Ectodermal cell (in vitro differentiated cells): ENCODE measurements at regions not wholly inside any gene's neighbourhood (a gene's known extent, or its start where the extent isn't known, plus 50 kb on each side); places are given as distances from the start of the nearest gene placed in this dataset.

ENCODE experiments used
- H3K27ac ChIP-seq: 2 replicates; pipeline ENCODE4 v1.7.0; 2013; ENCODE audit warnings: mild to moderate bottlenecking, low read depth, low read length; ENCODE audit not compliant: insufficient read depth, poor library complexity, severe bottlenecking
- H3K27me3 ChIP-seq: 2 replicates; pipeline ENCODE4 v1.7.0; 2013; ENCODE audit warnings: mild to moderate bottlenecking, low read length; ENCODE audit not compliant: insufficient read depth, control insufficient read depth, poor library complexity, severe bottlenecking
- H3K36me3 ChIP-seq: one replicate; pipeline ENCODE4 v1.7.0; 2013; ENCODE audit warnings: low read length; ENCODE audit not compliant: control insufficient read depth, insufficient read depth
- H3K4me1 ChIP-seq: one replicate; pipeline ENCODE4 v1.7.0; 2013; ENCODE audit warnings: low read length; ENCODE audit not compliant: control insufficient read depth, insufficient read depth
- H3K4me3 ChIP-seq: 2 replicates; pipeline ENCODE4 v1.7.0; 2013; ENCODE audit warnings: low read depth, low read length, control low read depth; ENCODE audit not compliant: insufficient read depth
- H3K9me3 ChIP-seq: 2 replicates; pipeline ENCODE4 v1.7.0; 2013; ENCODE audit warnings: mild to moderate bottlenecking, low read length, moderate library complexity; ENCODE audit not compliant: control insufficient read depth
- WGBS, 2 experiments: methylation state at CpG; one replicate each; pipeline ENCODE4 v1.1.7; 2013; ENCODE audit warnings: missing lambda C conversion rate in 2 of 2; 5-methylcytosine and 5-hydroxymethylcytosine counted together

DNA sequence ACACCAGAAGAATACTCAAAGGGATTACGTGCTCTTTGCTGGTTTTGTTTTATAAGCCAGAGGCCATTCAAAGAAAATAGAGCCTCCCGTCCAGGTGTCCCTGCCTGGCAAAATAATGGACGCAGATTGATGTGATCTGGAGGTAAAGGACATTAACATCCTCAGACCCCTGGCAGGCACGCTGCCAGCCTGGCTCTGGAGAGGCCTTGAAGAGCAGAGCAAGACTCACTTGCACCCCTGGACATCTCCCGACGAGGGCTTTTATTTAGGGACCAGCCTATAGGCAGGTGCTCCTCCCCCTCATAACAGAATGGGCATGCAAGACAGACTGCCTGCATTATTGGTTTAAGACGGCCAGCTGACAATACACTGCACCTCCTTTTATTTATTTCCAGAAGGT, 291.3 kb downstream of the BCL11A start:
- Histone ChIP-seq H3K4me3 (no peak overlapping the region), H3K36me3 (no peaks in the 10 kb centered on the region), H3K9me3 (no peaks in the 10 kb centered on the region), H3K27me3 (no peaks in the 10 kb centered on the region), H3K4me1 (no peaks in the 10 kb centered on the region), H3K27ac (no peak overlapping the region)
- WGBS, 2 experiments: 81 to 83% methylated on average over 7 of the region's 7 CpGs

DNA sequence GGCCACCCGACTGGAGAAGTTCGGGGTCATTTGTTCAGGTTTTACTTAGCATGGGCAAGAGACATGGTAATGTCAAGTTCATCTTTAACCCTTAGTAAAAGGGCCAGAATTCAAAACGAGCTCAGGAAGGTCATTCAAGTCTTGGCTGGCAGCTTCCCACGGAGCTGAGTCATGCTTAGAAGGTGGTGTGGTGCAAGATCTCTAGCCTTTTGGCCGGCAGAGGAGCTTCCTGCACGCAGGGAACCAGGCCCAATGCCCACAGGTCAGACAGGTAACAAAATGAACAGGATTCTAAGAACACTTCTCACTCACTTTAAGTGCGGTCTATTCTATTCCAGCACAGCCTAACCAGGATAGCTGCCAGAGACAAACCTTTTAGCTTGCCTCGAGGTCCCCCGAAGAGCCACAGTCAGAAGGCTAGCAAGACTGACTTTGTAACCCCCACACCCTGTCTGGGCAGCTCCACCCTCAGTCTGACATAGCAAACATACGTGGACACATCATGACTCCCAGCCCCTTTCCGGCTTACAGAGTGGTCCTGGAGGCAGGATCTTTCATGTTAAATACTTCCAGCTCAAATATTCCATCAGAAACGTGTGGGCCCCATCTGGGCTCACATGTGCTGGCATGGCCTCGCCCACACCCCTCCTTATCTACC, 292.7 kb downstream of the BCL11A start:
- no peaks in the 10 kb centered on the region for H3K9me3 ChIP-seq
- no peak overlapping the region for H3K4me3 ChIP-seq
- H3K27me3 ChIP-seq: no peaks in the 10 kb centered on the region
- no peaks in the 10 kb centered on the region for H3K4me1 ChIP-seq
- 84 to 87% methylated on average over 13 of the region's 13 CpGs for WGBS, 2 experiments
- no peaks in the 10 kb centered on the region for H3K36me3 ChIP-seq
- H3K27ac ChIP-seq: no peak overlapping the region

DNA sequence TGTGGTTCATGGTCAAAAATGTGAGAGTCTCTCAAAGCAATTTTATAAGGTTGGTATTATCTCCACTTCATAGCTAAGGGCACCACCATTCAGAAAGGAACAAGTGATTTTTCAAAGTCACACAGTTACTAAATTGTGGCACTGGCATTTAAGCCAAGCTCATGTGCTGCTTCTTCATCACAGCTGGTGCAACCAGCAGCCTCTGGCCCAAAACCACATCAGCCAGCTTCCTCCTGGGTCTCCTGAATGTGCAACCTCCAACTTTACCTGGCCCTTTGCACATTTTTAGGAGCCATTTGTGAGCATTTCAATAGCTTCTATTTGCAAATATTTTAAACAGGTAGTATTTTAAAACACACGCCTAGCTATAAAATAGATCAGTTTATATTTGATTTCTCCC, 293.7 kb downstream of the BCL11A start:
- no peaks in the 10 kb centered on the region for H3K9me3 ChIP-seq
- WGBS, 2 experiments: 100% methylated on average over 1 of the region's 1 CpG; no CpG with 5 or more reads in 1 of the 2 experiments
- no peaks in the 10 kb centered on the region for H3K36me3 ChIP-seq
- H3K4me1 ChIP-seq: no peaks in the 10 kb centered on the region
- H3K27ac ChIP-seq: no peak overlapping the region
- H3K27me3 ChIP-seq: no peaks in the 10 kb centered on the region
- no peak overlapping the region for H3K4me3 ChIP-seq

- no peaks in the 10 kb centered on the region for H3K9me3 ChIP-seq
- H3K27ac ChIP-seq: no peak overlapping the region
- H3K4me1 ChIP-seq: no peaks in the 10 kb centered on the region
- H3K36me3 ChIP-seq: no peaks in the 10 kb centered on the region
- no peaks in the 10 kb centered on the region for H3K27me3 ChIP-seq
- H3K4me3 ChIP-seq: no peak overlapping the region
- 89 to 92% methylated on average over 6 of the region's 6 CpGs for WGBS, 2 experiments
Measured at GRCh38 chr2:60252581-60253150, 300.8 kb downstream of the BCL11A start.

DNA sequence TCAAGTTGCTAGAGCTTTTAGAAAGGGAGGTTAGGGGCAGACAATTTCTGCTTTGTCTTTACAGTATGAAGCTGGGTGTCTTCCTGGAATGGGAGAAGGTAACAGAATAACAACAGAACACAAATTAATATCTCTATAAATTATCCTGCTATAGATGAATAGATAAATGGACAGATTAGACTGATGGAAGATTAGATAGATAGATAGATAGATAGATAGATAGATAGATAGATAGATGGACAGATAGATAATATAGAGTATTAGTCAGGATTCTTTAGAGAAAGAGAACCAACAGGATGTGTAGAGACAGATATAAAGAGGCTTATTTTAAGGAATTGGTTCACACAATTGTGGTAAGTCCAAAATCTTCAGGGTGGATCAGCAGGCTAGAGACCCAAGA, 302.2 kb downstream of the BCL11A start:
- Histone ChIP-seq H3K27ac (no peak overlapping the region), H3K4me1 (no peaks in the 10 kb centered on the region), H3K27me3 (no peaks in the 10 kb centered on the region), H3K4me3 (no peak overlapping the region), H3K36me3 (no peaks in the 10 kb centered on the region), H3K9me3 (no peaks in the 10 kb centered on the region)

GRCh38 chr2:60249879-60250278, 303.6 kb downstream of the BCL11A start:
- Histone ChIP-seq H3K9me3 (no peaks in the 10 kb centered on the region), H3K27me3 (no peaks in the 10 kb centered on the region), H3K27ac (no peak overlapping the region), H3K4me1 (no peaks in the 10 kb centered on the region), H3K4me3 (no peak overlapping the region), H3K36me3 (no peaks in the 10 kb centered on the region)
- whole genome bisulfite sequencing, 2 experiments: 85 to 89% methylated on average over 4 of the region's 5 CpGs

GRCh38 chr2:60247471-60247870, 306.0 kb downstream of the BCL11A start:
- no peak overlapping the region for H3K4me3 ChIP-seq
- no peaks in the 10 kb centered on the region for H3K27me3 ChIP-seq
- WGBS, 2 experiments: 23 to 27% methylated on average over 8 to 9 of the region's 9 CpGs
- H3K9me3 ChIP-seq: no peaks in the 10 kb centered on the region
- no peaks in the 10 kb centered on the region for H3K36me3 ChIP-seq
- no peaks in the 10 kb centered on the region for H3K4me1 ChIP-seq
- H3K27ac ChIP-seq: no peak overlapping the region

DNA sequence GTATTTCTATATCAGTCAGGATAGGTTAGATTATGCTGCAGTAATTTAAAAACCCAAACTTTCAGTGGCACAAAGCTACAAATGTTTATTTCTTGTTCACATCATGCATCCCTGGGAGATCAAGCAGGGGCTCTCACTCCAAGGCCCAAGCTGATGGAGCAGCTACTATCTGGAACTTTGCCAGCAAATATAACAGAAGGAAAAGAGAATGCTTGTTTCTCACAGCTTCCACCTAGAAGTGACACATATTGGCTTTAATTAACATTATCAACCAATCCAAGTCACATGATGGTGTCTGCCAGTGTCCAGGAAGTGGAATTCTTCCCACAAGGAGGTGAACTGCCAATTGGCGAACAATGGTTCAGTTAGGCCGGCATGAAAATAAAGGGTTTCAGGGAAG, 306.9 kb downstream of the BCL11A start:
- Histone ChIP-seq H3K27me3 (no peaks in the 10 kb centered on the region), H3K4me3 (no peak overlapping the region), H3K9me3 (no peaks in the 10 kb centered on the region), H3K36me3 (no peaks in the 10 kb centered on the region), H3K4me1 (no peaks in the 10 kb centered on the region), H3K27ac (no peak overlapping the region)
- WGBS, 2 experiments: 95 to 100% methylated on average over 2 of the region's 2 CpGs

DNA sequence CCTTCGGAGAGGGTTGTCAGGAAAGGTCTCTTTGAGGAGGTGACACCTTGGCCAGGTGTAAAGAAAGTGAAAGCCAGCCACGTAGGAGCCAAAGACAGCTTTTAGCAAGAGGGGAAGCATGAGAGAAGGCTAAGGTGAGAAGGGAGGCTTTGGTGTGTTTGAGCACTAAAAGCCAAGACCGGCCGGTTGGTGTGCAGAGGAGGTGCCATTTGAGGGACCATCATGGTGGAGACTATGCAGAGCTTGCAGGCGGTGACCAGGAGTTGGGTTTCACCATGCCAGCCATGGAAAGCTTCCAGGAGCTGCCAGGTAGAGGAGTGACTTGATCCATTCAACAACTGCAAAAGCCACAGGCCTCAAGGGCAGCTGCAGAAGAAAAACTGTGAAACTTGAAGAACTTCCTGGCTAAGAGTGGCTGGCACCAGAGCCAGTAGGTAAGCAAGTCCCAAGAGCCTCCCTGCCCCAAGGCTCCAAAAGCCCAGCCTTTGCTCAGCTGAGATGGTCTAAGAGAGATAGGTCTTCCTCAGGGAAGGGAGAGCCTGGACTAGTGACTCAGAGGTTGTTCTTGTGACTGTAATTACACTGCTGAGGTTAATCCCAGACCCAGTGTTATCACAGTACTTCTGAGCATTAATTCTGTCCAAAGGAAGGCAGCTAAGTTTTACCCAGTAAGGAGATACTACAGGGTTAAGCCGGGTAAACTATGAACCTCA, 319.0 kb downstream of the BCL11A start:
- 93 to 96% methylated on average over 6 of the region's 6 CpGs for WGBS, 2 experiments
- H3K4me3 ChIP-seq: no peak overlapping the region
- H3K9me3 ChIP-seq: no peaks in the 10 kb centered on the region
- H3K4me1 ChIP-seq: no peaks in the 10 kb centered on the region
- H3K36me3 ChIP-seq: no peaks in the 10 kb centered on the region
- H3K27me3 ChIP-seq: no peaks in the 10 kb centered on the region
- H3K27ac ChIP-seq: no peak overlapping the region

DNA sequence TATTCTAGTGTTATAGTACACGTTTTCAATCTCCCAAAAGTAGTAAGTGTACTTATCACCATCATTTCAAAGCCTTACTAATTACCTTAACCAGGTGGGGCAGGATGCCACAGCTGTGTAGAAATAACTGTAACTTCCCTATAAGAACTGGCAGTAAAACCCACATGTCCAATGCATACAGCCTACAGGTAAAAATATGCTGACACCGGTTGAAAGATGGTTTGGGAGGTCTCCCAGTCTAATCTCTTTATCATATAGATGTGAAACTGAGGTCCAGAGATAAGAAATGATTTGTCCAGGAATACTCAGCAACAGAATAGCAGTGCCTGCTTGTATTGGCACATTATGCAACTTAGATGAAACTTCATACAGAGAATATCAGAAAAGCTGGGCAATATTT, 322.9 kb downstream of the BCL11A start:
- H3K36me3 ChIP-seq: no peaks in the 10 kb centered on the region
- no peaks in the 10 kb centered on the region for H3K9me3 ChIP-seq
- H3K4me1 ChIP-seq: no peaks in the 10 kb centered on the region
- WGBS, 2 experiments: 86 to 96% methylated on average over 2 of the region's 2 CpGs
- H3K4me3 ChIP-seq: no peak overlapping the region
- H3K27me3 ChIP-seq: no peaks in the 10 kb centered on the region
- H3K27ac ChIP-seq: no peak overlapping the region
